OCI-LY7 (cell line): ENCODE measurements at regions not wholly inside any gene's neighbourhood (a gene's known extent, or its start where the extent isn't known, plus 50 kb on each side); places are given as distances from the start of the nearest gene placed in this dataset.

Experiments
- CTCF ChIP-seq: fragments of 200-600 bp; sonication (generic); conservative IDR thresholded peaks from 2 replicates; pipeline ENCODE4 v1.5.1; 2014; ENCODE audit warnings: mild to moderate bottlenecking, antibody characterized with exemption, low read length, moderate library complexity, mixed read lengths
- EZH2phosphoT487 ChIP-seq: fragments of 200-600 bp; sonication (generic); IDR thresholded peaks from 2 replicates; pipeline ENCODE4 v1.6.1; 2018; ENCODE audit warnings: low read depth, borderline replicate concordance, mild to moderate bottlenecking, mixed run types, antibody characterized with exemption, low read length, moderate library complexity, mixed read lengths

GRCh38 chr20:62554898-62555641 is 79.3 kb upstream of the GATA5 start:
- no peak for TF ChIP-seq CTCF
- no peak for TF ChIP-seq EZH2phosphoT487
